ENCODE measurements at regions not wholly inside any gene's neighbourhood (a gene's known extent, or its start where the extent isn't known, plus 50 kb on each side); places are given as distances from the start of the nearest gene placed in this dataset.

GRCh38 chr21:23480591-23481270 lies 2126.6 kb downstream of the MRPL39 start:
- TF ChIP-seq CTCF (IDR thresholded peaks at IDR 0.05; ENCODE audit: low read depth, low read length, missing input control) (no peak), RAD21 (IDR thresholded peaks at IDR 0.05) (no peak), TAF1 (conservative IDR thresholded peaks at IDR 0.05) (no peak), GABPA (IDR thresholded peaks at IDR 0.05 in 1 of 2, conservative IDR thresholded peaks at IDR 0.05 in 1 of 2) (no peak)
